ENCODE measurements at regions not wholly inside any gene's neighbourhood (a gene's known extent, or its start where the extent isn't known, plus 50 kb on each side); places are given as distances from the start of the nearest gene placed in this dataset.
"Not testable (repeated sequence)": the region's sequence is repeated elsewhere in the genome, so short reads cannot be mapped to it uniquely, and the experiment has no call there.

GRCh38 chr21:35468991-35469390 lies 419.9 kb upstream of the RUNX1 start:
- ATAC-seq (no peak), DNase-seq (no peak)
- POLR2A ChIA-PET, result no interaction called here
- CTCF ChIA-PET, result no interaction called here
- Mint-ChIP-seq H3K27ac (no peak overlapping the region), H3K4me1 (ENCODE audit: low read depth) (no peaks in the 10 kb centered on the region), H3K4me3 (no peak overlapping the region), H3K9me3 (peaks cover 14% of the 10 kb centered on the region), H3K36me3 (ENCODE audit: low read depth) (no peaks in the 10 kb centered on the region), H3K27me3 (no peaks in the 10 kb centered on the region)
- intact Hi-C loops (cut with micrococcal nuclease), result no loop called here
- no peak for TF ChIP-seq CTCF (IDR thresholded peaks at IDR 0.05)

- Mint-ChIP-seq H3K4me1 (ENCODE audit: low read depth) (no peaks in the 10 kb centered on the region), H3K27ac (no peak overlapping the region), H3K4me3 (no peak overlapping the region), H3K27me3 (no peaks in the 10 kb centered on the region), H3K36me3 (ENCODE audit: low read depth) (no peaks in the 10 kb centered on the region), H3K9me3 (peaks cover 17% of the 10 kb centered on the region)
- ChIA-PET CTCF (no interaction called here), POLR2A (no interaction called here)
- intact Hi-C loops (cut with micrococcal nuclease), result no loop called here
- no peak for ATAC-seq
- no peak for TF ChIP-seq CTCF (IDR thresholded peaks at IDR 0.05)
- DNase-seq, result no peak
Measured at GRCh38 chr21:35467566-35467965, 418.5 kb upstream of the RUNX1 start.

GRCh38 chr21:35466681-35467080 lies 417.6 kb upstream of the RUNX1 start:
- CTCF ChIA-PET; POLR2A ChIA-PET; intact Hi-C loops (cut with micrococcal nuclease); DNase-seq; H3K4me1 Mint-ChIP-seq (ENCODE audit: low read depth); H3K36me3 Mint-ChIP-seq (ENCODE audit: low read depth); H3K4me3 Mint-ChIP-seq; ATAC-seq; H3K27me3 Mint-ChIP-seq; H3K27ac Mint-ChIP-seq: not testable (repeated sequence)
- peaks cover 17% of the 10 kb centered on the region for H3K9me3 Mint-ChIP-seq

DNA sequence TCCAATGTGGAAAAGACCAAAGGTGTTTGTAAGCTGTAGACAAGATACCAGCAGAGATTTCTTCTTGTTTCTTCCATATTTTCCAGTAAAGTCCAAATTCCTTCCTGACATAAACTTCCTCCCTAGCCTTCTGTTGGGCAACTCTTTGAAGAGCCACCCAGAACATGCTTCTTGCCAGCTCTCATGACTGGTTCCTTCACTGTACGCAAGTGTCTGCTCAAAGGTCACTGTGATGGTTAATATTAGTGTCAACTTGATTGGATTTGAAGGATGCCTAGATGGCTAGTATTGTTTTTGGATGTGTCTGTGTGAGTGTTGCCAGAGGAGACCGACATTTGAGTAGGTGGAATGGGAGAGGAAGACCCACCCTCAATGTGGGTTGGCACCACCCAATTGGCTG lies 416.6 kb upstream of the RUNX1 start:
- DNase-seq (no peak), ATAC-seq (no peak)
- intact Hi-C loops (cut with micrococcal nuclease), result no loop called here
- no peaks in the 10 kb centered on the region for H3K36me3 Mint-ChIP-seq (ENCODE audit: low read depth)
- H3K27me3 Mint-ChIP-seq, result no peaks in the 10 kb centered on the region
- H3K9me3 Mint-ChIP-seq, result peaks cover 17% of the 10 kb centered on the region
- no peaks in the 10 kb centered on the region for H3K4me1 Mint-ChIP-seq (ENCODE audit: low read depth)
- CTCF ChIA-PET, result no interaction called here
- TF ChIP-seq CTCF (IDR thresholded peaks at IDR 0.05), result no peak
- POLR2A ChIA-PET, result no interaction called here
- no peak overlapping the region for H3K27ac Mint-ChIP-seq
- no peak overlapping the region for H3K4me3 Mint-ChIP-seq

- no peak for DNase-seq
- CTCF ChIA-PET, result no interaction called here
- no peaks in the 10 kb centered on the region for H3K36me3 Mint-ChIP-seq (ENCODE audit: low read depth)
- H3K27me3 Mint-ChIP-seq, result no peaks in the 10 kb centered on the region
- H3K4me1 Mint-ChIP-seq (ENCODE audit: low read depth), result peaks cover 5% of the 10 kb centered on the region
- peaks cover 12% of the 10 kb centered on the region for H3K9me3 Mint-ChIP-seq
- intact Hi-C loops (cut with micrococcal nuclease), result no loop called here
- no peak overlapping the region for H3K4me3 Mint-ChIP-seq
- POLR2A ChIA-PET, result no interaction called here
- TF ChIP-seq CTCF (IDR thresholded peaks at IDR 0.05), result no peak
- no peak for ATAC-seq
- H3K27ac Mint-ChIP-seq, result no peak overlapping the region
Measured at GRCh38 chr21:35461700-35462099, 412.6 kb upstream of the RUNX1 start.

DNA sequence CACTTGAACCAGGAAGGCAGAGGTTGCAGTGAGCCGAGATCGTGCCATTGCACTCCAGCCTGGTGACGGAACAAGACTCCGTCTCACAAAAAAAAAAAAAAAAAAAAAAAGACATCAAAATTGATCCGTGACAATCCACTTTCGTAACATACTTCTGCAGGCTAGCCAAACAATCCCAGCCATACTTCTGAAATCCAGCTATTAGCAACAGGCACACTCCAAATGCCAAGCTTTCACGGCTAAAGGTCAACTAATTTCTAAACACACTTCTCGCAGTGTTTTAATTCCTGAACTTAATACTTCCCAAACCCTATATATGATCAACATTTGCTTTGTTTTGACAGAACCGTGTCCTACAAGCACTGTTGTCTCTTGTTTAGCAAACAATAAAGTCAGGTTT lies 411.3 kb upstream of the RUNX1 start:
- intact Hi-C loops (cut with micrococcal nuclease), result no loop called here
- CTCF ChIA-PET, result no interaction called here
- no peak for ATAC-seq

More for the DNA sequence above, 411.3 kb upstream of the RUNX1 start:
- peaks cover 2% of the 10 kb centered on the region for H3K9me3 Mint-ChIP-seq
- POLR2A ChIA-PET, result no interaction called here
- H3K36me3 Mint-ChIP-seq (ENCODE audit: low read depth), result no peaks in the 10 kb centered on the region
- TF ChIP-seq CTCF (IDR thresholded peaks at IDR 0.05), result no peak
- peaks cover 5% of the 10 kb centered on the region for H3K4me1 Mint-ChIP-seq (ENCODE audit: low read depth)
- DNase-seq, result no peak
- no peak overlapping the region for H3K4me3 Mint-ChIP-seq
- no peak overlapping the region for H3K27ac Mint-ChIP-seq
- no peaks in the 10 kb centered on the region for H3K27me3 Mint-ChIP-seq

All from activated CD8-positive, alpha-beta T cell treated with anti-CD3 and anti-CD28 coated beads for 36 hours (primary cell).